Cerebellar cortex (tissue), 1 donor: ENCODE measurements at regions not wholly inside any gene's neighbourhood (a gene's known extent, or its start where the extent isn't known, plus 50 kb on each side); places are given as distances from the start of the nearest gene placed in this dataset.
A peak's percentile ranks its signal among the peaks of the same experiment; 100 is the strongest.
"Not testable (repeated sequence)": the region's sequence is repeated elsewhere in the genome, so short reads cannot be mapped to it uniquely, and the experiment has no call there.

Experiments
- DNase-seq: peaks from one replicate; pipeline ENCODE4 v3.0.0-alpha.2; 2015; ENCODE audit warnings: low spot score

DNA sequence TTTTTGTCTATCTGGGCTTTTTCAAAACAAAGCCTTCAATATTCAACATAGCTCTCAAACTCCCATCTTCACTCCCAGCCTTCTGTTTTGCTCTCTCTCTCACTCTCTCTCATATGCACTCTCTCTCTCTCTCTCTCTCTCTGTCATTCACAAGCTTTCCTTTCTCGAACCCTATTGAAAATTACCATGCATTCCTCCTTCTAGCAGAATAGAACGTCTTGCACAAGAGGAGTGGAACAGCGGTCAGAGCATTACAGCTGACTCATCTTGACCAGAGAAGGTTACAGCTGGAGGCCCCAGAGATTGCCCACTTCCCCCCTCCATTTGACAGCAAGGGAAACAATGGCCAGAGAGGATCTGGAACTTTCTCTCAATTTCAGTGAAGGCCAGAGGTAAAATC, 51.0 kb upstream of the LIFR start:
- no peak for DNase-seq

- DNase-seq: no peak
These were observed 51.6 kb upstream of the LIFR start for GRCh38 chr5:38607930-38608564.

- no peak for DNase-seq
These were observed 52.4 kb upstream of the LIFR start for GRCh38 chr5:38608874-38609273.

DNA sequence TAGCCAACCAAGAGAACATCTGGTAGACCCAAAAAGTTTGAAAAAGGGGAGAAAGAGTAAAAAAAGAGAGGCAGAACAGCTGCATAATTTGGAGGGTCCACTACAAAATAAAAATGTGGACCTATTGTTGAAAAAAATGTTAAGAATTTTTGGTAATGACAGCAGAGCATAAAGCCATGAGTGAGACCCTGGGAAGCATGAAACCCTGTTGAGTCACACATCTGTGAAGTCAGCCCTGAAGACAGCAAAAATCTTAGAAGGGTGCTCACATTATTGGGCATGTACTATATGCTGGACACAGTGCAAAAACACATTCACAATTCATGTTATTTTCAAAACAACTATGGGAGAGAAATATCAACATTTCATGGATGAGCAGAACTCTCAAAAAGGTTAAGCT, 56.4 kb upstream of the LIFR start:
- no peak for DNase-seq

GRCh38 chr5:38613490-38613889, 57.0 kb upstream of the LIFR start:
- DNase-seq: no peak

GRCh38 chr5:38613992-38614836, 57.8 kb upstream of the LIFR start:
- no peak for DNase-seq

DNA sequence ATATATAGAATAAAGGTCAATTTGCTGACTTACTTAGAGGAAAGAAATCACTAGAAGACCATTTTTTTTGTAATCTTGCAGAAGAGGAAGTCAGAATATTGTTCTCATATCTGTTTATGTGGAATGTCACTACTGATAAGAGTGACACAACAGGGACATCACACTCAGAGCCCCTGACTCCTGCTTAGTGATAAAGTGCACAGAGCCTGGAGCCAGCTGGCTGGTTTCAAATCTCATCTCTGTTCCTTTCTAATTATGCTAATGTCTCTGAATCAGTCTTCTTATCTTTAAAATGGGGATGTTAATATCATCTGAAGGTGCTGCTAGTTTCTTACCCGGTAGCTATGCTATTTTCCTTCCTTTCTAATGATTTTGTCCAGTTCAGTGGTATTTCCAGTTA, 58.6 kb upstream of the LIFR start:
- DNase-seq: no peak

GRCh38 chr5:38615981-38616451, 59.6 kb upstream of the LIFR start:
- no peak for DNase-seq

DNA sequence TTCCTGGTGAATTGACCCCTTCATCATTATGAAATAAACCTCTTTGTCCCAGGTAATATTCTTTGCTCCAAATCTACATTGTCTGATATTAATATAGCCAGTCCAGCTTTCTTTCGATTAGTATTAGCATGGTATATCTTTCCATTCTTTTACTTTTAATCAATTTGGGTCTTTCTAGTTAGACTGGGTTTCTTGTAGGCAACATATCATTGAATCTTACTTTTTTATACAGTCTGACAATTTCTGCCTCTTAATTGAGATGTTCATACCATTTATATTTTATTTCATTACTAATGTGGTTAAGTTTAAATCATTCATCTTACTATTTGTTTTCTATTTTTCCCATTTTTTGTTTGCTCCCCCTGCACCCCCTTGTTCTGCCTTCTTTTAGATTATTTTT, 61.7 kb upstream of the LIFR start:
- no peak for DNase-seq

GRCh38 chr5:38621331-38621730, 64.9 kb upstream of the LIFR start:
- no peak for DNase-seq

GRCh38 chr5:38621840-38622437, 65.5 kb upstream of the LIFR start:
- no peak for DNase-seq

GRCh38 chr5:38622723-38623129, 66.3 kb upstream of the LIFR start:
- no peak for DNase-seq

DNA sequence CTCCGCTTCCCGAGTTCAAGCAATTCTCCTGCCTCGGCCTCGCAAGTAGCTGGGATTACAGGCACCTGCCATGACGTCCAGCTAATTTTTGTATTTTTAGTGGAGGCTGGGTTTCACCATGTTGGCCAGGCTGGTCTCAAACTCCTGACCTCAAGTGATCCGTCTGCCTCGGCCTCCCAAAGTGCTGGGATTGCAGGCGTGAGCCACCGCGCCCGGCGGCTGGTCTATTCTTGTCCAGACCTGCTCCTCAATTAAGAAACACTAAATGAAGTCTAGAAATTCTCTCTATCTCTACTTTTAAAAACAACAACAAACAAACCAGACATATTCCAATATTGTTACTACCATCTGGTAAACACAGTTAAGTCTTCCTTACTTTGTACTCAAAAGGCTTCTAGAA, 68.1 kb upstream of the LIFR start:
- DNase-seq: not testable (repeated sequence)

GRCh38 chr5:38631376-38631775, 74.9 kb upstream of the LIFR start:
- DNase-seq: not testable (repeated sequence)

DNA sequence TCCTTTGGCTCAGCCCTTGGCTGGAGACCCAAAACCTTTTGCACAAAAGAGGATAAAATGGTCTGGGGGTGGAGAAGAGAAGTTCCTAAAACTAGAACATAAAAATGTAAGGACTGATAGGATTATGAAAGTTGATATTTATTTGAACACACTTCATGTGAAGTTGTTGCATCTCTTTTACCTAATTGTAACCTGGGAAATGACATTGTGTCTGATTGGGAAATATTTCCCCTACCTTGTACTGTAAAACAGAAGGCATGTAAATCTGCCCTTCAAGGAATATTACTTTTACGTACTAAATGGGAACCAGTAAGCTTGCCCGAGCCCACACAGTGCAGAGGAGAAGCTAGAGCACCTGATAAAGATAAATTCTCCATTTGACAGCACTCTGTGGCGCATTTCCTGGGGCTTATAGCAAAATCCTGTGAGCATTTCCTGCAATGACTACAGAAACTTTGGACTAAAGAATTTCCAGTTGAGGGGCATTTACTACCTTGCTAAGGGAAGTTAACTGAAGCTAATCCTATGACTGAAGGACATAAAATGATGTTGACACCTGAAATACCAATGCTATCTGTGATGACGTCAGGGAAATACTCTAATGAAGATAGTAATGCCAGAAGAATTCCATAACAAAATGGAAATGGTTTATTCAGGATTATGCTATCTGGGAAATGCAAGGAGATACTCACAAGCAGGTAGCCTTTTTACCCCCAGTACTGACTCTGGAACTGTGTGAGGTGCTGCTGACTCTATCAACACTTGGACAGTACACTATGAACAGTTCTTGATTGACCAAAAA, 78.3 kb upstream of the LIFR start:
- DNase-seq: no peak

GRCh38 chr5:38636626-38637025, 80.2 kb upstream of the LIFR start:
- no peak for DNase-seq

DNA sequence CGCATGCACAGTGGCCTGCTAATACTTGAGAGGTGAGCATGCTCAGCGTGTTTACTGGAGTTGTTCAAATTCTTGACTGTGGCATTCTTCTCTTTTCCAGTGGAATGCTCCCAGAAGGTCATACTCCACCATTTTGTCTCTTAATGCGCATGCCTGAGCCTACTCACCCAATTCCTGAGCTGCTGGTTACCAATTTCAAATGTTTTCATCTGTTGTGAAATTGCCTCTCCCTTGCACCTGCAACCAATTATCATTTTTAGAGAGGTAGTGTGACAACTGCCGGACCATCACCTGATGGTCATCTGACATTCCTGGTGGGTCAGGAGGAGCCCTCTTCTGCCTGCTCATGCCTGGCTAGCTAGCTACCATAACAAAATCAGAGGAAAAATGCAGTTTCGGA, 82.2 kb upstream of the LIFR start:
- no peak for DNase-seq

- no peak for DNase-seq
These were observed 83.2 kb upstream of the LIFR start for GRCh38 chr5:38639377-38640358.

- DNase-seq: no peak
These were observed 84.6 kb upstream of the LIFR start for GRCh38 chr5:38641003-38641402.

GRCh38 chr5:38642189-38642911, 85.9 kb upstream of the LIFR start:
- peak; percentile 11 for DNase-seq
